Medulla oblongata (tissue), 1 donor: ENCODE measurements at regions not wholly inside any gene's neighbourhood (a gene's known extent, or its start where the extent isn't known, plus 50 kb on each side); places are given as distances from the start of the nearest gene placed in this dataset.

ENCODE experiments used
- DNase-seq: peaks from one replicate; pipeline ENCODE4 v3.0.0-alpha.2; 2015; ENCODE audit errors: extremely low spot score

DNA sequence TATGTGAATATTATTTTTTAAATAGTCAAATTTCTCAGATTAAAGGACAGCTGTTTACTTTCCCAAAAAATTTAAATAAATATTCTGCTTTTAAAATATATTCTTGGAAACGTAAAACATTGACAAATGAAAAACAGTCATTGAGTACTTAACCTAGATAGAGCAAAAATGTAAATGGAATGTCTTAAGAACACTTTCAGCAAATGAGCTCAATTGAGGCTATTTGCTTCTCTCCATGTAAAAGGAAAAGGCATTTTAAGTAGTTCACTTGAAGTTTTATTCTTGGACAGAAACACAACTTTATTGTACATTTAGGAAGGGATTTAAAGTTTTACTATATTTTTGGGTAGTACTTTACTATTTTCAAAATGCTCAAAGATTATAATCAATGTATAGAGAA lies 983.6 kb upstream of the TYRP1 start:
- no peak for DNase-seq

DNA sequence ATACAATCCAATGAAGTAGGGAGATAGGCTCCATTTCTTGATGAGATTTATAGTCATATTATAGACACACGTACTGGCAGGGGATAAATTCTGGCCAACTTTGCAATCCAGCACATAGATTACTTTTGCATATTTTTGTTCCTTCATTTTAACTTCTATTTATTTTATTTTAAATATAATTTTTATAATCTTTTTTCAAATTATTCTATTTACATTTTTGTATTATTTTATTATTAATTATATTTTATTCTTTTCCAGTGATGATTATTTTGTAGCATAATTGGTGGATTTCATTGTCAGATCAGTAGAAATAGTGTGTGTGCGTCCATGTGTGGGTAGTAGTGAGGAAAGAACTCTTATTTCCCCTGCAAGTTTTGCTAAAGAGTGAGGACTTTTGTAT lies 980.1 kb upstream of the TYRP1 start:
- no peak for DNase-seq

DNA sequence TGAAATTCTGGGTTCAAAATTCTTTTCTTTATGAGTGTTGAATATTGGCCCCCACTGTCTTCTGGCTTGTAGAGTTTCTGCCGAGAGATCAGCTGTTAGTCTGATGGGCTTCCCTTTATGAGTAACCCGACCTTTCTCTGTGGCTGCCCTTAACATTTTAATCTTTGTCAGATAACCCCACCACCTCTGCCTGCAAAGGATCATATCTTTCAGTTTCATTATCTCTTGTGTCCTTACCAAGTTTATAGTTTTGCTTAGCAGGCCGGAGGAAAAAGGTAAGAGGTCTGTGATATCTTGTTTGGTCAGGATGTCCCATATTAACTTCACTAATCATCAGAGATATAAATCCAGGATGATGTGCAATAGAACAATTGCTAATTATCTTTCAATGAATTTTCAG lies 970.2 kb upstream of the TYRP1 start:
- no peak for DNase-seq

DNA sequence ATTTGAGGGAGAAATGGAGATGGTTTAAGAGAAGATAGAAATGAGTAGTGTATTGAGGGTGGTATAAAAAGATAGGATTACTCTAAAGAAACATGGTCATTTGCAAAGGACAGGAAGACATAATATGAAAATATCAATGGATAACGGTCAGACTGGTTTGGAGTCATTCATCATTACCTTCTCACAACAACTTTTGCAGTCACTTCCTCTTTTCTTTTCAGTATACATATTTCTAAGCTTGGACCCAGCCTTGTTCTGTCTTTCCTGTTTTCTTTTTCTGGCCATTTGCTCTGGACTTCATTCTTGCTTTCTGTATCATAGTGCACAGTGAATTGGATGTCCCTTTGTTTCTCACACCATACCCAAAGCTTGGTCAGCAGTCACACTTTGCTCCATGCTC lies 966.5 kb upstream of the TYRP1 start:
- DNase-seq, result no peak

DNA sequence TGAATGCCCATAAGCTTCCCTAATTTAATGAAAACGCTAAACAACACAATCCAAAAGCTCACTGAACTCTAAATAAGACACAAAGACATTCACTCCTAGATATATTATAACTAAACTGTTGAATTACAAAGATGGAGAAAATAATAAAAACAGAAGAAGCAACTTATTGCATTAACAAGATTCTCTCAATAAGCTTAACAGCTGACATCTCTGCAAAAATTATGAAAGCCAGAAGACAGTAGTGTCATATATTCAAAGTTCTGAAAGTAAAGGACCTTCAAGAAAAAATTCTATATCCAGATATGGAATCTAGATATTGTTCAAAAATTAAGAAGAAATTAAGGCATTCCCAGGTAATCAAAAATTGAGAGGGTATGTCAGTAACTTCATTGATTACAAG lies 957.8 kb upstream of the TYRP1 start:
- DNase-seq, result no peak

DNA sequence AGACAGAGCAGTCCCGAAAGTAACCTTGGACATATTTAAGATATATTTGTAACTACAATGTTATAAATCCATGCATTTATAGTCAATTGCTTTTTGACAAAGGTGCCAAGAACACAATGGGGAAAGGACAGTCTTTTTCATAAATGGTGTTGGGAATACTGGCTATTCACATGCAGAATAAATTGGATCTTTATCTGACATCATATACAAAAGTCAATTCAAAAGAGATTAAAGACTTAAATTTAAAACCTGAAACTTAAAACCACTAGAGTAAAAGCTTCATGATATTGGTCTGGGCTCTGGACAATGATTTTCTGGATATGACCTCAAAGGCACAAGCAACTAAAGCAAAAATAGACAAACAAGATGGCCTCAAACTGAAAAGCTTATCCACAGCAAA lies 950.7 kb upstream of the TYRP1 start:
- no peak for DNase-seq

DNA sequence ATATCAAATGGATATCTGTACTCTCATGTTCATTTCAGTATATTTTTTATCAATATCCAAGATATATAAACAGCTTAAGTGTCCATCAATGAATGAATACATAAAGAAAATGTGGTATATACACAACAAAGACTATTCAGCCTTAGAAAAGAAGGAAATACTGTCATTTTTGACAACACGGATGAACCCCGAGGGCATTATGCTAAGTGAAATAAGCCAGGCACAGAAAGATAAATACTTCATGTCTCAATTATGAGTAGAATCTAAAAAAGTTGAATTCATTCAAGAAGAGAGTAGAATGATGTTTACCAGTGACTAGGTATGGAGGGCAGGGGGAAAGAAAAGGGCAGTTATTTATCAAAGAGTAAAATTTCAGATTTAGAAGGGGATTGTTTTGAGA lies 949.8 kb upstream of the TYRP1 start:
- DNase-seq, result no peak

DNA sequence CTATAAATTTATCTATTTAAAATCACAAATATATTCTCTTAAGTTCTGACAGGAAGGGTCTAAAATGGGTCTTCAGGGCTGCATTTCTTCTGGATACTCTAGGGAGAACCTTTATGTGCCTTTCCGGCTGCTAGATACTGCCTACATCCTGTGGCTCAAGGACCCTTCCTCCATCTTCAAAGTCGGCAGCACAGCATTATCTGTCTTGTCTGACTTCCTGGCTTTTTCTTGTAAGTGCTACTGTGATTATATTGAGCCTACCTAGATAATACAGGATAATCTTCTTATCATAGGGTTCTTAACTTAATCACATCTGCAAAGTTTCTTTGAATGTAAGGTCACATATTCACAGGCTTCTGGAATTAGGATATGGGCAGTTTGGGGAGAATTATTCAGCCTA lies 943.8 kb upstream of the TYRP1 start:
- no peak for DNase-seq

DNA sequence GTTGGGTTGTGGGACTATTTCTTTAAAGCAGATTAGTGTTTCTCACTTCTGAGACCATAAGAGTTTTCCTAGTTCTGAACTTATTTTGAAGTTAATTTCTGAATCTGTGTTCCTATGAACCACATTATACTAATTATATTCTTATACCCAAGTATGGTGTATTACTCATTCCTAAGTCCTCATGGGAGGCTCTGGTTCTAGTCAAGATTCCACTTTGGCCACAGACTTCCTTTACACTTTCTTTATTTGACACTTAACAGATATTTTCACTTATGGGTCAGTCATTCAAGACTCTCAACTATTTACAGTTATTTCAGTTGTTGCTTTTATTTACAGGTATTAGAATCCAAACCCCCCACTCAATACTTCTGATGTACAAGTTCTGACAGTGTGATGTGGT lies 937.2 kb upstream of the TYRP1 start:
- no peak for DNase-seq

DNA sequence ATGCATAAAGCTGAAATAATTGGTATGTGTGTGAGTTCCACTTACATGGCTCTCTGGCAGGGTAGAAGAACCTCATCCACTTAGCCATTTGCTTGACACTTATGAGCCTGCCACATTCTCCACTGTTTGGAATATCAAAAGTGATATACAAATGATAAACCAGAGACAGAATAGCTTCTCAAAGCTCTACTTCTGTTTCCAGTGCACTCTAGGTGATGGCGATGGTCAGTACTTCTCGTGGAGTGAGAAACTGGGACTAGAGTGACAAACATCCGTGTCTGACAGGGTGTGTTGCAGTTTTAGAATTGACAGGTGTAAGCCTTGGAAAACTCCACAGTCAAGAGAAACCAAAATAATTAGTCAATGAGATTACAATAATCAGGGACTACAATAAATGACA lies 935.8 kb upstream of the TYRP1 start:
- DNase-seq, result no peak

DNA sequence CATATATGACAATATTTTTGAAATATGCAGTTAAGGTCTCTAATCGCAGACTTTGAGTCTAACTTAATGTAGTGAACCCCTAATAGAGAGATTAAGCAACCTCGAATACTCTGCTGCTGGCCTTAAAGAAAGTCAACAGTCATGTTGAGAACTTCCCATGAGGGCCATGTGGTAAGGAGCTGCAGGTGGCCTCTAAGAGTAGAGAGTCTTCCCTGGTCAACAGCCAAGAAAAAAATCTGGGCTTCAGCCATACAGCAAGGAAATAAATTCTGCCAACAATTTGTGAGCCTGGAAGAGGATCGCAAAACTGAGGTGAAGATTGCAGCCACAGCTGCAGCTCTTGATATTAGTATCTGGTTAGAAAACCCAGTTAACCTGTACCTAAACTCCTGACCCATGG lies 935.2 kb upstream of the TYRP1 start:
- no peak for DNase-seq

DNA sequence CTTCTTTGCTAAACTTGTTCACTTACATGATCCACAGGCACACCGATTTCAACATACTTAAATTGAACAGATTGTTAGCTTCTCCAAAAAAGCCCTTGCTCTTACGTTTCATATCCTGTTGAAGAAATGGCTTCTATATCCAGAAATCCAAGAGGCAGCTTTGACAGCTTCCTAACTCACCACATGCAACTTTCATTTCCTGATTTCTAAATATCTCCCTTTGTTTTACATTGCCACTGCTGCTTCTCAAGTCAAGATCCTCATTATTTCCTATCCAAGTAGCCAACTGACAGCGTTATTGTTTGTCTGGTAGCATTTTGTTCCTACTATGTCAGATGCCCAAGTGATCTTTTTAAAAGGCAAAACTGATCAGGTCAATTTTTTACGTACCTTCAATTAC lies 913.2 kb upstream of the TYRP1 start:
- DNase-seq, result peak; percentile 26

DNA sequence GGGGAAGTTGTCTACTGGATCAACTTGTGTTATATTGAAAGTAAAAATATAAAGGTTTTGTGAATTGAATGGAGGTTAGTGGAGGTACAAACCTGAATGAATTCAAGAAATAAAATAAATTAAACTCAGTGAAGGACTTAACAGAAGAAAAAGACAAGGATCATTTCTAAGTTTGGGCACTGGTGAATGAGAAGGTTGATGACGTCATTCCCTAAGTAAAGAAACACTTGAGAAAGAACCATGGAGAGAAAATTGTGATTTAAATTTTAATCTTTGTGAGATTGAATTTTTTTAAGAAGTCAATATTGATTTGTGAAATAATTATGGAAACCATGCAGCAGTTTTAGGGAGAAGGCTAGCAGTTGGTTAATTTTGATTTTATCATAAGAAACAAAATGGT lies 900.3 kb upstream of the TYRP1 start:
- DNase-seq, result no peak

DNA sequence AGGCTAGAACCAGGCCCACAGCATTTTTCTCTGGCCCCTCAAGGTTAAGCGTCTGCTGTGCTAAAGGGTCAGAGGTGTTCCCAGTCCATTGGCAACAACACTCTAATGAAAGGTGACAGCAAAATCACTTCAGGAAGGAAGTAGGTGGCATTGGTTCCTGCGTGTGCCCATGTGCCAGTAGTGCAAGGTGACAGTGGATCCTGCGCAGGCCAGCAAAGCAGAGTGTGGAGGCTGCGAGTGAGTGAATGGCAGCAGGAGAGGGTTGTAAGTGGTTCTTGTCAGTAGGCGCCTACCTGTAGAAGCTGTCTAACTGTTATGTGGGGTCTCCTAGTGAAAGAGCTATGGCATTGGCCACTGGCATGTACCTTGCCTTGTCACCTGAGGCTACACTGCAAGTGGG lies 898.2 kb upstream of the TYRP1 start:
- no peak for DNase-seq

DNA sequence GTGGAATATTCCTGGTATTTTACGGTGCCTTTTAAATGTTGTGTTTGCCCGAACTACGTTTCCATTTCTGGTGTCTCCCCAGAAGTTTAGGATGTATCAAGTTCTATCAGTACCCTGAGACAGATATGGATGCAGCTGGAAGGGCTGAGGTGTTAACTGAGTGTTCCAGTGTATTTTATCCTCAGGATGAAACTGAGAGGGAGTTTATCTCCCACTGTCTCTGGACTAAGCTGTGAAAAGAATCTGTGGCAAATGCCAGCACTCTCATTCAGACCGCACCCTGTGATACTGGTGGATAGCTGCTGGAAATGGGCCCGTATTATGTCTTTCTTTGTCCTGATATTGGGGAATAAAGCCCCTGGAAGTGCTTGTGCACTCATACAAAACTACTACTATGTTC lies 887.2 kb upstream of the TYRP1 start:
- DNase-seq, result no peak

DNA sequence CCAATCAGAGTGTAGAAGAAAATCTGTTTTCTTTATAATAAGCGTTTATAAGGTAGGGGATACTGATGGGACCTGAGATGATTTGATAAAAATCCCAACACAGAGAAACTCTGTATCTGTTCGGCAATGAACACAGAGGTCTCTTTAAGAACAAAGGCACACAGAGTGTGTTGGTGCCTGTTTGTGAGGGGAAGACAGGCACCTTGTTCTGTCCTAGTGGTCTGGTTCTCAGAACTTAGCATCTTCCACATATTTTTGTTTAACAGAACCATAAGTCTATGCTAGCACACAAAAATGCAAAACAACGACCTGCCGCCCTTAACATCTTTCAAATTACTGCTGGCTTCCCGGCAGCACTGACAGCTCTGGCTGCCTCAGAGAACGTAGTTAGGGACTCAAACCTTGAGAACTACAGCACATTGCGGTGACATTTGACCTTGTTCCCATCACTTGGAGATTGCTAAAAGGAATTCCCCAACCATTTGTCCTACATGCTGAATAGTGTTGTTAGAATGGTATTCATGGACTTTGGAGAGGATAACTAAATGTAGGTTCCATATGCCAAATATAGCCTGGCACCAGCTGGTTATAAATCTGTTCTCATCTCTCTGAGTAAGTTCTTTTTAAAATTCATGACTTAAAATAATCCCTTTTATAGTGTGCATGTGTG lies 871.7 kb upstream of the TYRP1 start:
- no peak for DNase-seq

DNA sequence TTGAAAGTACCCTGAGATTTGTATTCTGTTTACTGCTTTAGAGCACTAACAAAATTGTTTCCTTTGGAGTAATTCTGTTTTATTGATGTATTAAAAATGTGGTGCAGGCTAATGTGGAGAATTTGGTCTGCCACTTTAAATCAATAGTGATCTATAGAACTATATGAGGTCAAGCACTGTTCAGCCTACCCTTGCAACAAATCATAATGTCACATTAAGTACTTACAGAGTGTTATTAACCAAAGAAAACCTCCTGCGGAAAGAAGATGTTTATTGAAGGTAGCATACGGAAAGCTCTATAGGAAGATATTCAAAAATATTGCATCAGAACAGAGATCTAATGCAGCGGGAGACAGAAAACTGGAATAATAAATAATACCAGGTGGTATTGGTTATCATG lies 865.0 kb upstream of the TYRP1 start:
- DNase-seq, result no peak

DNA sequence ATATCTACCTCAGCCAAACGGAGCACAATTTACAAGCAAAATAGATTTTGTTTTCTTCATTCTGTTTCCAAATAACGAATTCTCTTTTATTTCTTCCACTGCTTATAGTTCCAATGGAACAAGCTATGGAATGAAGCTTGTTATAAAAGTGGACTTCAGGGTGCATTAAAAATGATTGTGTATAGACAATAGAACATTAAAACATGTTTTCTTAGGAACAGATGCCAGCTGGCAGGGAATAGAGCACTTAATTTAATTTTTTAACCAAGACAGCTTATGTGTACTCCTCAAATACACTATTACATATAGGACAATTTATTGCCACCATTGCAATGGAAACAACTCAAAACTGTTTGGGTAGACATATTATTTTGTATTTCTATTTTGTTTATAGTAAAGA lies 860.1 kb upstream of the TYRP1 start:
- no peak for DNase-seq

DNA sequence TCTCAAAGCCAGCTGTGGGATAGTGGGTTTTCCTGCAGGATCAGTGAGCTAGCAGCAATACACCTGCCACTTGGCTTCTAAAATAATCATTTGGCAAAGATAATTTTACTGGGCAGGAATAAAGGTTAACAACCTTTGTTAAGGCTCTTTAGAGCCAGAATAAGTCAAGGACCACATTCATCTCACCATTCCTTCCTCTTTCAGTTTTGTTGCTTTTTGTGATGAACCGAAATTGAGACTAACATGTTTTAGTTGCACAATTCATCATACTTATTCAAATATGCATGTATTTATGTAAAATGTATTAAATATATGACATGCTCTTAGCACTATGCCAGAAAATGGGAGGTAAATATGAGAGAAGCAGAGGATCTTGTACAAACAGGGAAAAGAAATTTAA lies 824.4 kb upstream of the TYRP1 start:
- no peak for DNase-seq

DNA sequence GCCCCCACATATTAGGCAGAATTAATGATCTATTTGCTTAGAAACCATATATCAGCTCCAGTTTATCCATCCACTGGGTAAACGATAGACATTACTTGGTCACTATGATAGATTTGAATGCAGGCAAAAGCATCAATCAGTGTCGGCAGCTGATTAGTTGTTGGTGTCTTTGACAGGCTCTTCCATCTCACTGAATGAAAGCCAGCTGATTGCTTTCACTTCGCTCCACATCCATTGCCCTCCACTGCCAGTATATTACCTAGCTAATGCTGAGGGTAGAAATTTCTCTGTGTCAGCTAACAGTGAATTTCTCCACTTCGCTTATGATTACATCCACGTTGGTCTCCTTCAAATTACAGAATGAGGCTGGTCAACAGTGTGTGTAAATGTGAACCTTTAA lies 821.3 kb upstream of the TYRP1 start:
- DNase-seq, result no peak

DNA sequence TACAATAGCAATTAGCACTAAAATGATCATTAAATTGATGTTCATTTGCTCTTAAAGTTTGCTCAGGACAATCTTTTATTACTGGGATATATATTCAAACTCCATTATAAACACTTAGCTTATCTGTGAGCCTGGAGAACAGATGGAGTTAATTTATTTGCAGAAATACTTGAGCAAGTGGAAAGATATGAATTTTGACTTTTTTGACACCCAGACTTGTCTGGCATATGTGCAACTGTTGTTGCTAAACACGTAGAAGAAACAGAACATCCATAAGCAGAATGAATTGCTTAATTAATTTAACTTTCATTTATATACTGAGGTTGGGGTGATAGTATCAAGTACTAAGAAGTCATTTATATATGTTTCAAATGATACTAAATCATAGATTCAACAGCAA lies 820.7 kb upstream of the TYRP1 start:
- no peak for DNase-seq

DNA sequence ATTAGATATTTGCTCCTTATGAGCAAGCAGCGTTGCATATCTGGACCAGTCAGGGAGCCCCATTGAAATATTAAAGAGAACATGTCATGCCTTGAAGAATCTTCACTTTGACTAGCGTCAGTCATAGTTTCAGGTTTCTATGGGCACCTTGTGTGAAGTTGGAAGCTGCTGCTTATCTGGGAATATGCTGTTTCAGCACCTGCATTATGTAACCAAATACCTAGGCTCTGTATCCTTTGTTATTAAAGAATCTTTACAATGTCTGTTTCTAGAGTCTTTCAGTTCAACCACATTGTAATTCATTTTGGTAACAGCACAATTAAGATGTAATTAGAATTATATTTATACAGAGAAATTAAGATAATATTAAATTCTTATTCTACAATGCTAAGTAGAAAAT lies 818.8 kb upstream of the TYRP1 start:
- DNase-seq, result no peak

DNA sequence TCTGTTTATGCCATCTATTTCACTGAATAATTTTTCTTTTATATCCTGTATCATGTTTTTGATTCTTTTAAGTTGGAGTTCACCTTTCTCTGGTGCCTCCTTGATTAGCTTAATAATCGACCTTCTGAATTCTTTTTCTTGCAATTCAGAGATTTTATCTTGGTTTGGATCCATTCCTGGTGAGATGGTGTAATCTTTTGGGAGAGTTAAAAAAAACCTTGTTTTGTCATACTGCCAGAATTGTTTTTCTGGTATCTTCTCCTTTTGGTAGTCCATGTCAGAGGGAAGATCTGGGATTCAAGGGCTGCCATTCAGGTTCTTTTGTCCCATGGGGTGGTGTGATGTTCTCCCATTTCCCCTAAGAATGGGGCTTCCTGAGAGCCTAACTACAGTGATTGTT lies 800.8 kb upstream of the TYRP1 start:
- DNase-seq, result no peak

DNA sequence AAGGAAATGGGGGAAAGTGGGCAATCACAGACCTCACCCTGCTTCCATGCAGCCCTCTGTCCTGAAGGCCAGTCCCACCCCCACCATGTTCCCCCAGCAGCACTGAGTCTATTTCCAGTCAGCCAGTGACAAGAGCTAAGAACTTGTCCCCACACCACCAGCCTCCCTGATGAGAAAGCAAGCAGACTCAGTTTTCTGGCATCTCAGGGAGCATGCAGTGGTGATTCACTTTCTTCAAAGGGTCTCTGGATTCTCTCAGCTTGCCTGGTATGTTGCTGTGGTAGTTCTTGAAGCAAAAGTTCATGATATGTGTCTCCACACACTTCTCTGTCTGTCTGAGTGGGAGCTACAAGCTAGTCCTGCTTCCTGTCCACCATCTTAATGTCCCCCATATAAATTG lies 799.9 kb upstream of the TYRP1 start:
- no peak for DNase-seq

DNA sequence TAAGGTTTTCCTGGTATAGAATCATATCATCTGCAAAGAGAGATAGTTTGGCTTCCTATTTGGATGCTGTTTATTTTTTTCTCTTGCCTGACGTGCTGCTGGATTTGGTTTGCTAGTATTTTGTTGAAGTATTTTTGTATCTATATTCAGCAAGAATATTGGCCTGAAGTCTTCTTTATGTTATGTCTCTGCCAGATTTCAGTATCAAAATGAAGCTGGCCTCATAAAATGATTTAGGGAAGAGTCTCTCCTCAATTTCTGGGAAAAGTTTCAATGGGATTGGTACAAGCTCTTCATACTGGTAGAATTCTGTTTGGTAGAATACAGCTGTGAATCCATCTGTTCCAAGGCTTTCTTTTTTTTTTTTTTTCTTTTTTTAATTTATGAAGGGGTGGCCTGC lies 799.0 kb upstream of the TYRP1 start:
- DNase-seq, result no peak
